ENCODE measurements at regions not wholly inside any gene's neighbourhood (a gene's known extent, or its start where the extent isn't known, plus 50 kb on each side); places are given as distances from the start of the nearest gene placed in this dataset.
"Not testable (repeated sequence)": the region's sequence is repeated elsewhere in the genome, so short reads cannot be mapped to it uniquely, and the experiment has no call there.

DNA sequence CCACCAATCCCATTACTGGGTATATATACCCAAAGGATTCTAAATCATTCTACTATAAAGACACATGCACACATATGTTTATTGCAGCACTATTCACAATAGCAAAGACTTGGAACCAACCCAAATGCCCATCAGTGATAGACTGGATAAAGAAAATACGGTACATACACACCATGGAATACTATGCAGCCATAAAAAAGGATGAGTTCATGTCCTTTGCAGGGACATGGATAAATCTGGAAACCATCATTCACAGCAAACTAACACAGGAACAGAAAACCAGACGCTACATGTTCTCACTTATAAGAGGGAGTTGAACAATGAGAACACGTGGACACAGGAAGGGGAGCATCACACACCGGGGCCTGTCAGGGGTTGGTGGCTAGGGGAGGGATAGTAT, 154.3 kb downstream of the TPBG start:
- H3K27ac Mint-ChIP-seq; H3K4me1 Mint-ChIP-seq; POLR2A ChIA-PET; ATAC-seq; H3K4me3 Mint-ChIP-seq; DNase-seq (ENCODE audit: low spot score); H3K27me3 Mint-ChIP-seq (ENCODE audit: low read depth); CTCF ChIA-PET: not testable (repeated sequence)
- H3K36me3 Mint-ChIP-seq = peaks cover 27% of the 10 kb centered on the region
- H3K9me3 Mint-ChIP-seq = peaks cover 66% of the 10 kb centered on the region

DNA sequence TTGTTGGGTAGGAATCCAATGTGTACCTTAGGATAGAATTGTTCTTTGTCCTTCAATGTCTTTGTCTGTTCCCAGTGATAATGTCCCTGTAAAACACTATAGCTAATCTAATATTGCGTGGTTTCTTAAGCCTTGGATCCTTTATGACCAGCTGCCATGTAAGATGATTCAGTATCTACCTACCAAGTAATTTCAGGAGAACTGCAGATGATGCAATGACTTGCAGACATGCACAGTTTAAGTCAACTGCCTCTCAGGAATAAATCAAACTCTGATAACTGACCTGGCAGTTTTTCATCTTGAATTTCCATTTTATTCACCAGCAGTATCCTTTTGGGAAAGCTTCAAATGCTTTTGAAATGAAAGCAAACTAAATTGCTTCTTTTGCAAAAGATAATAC, 157.8 kb downstream of the TPBG start:
- Mint-ChIP-seq H3K27me3 (ENCODE audit: low read depth) (no peaks in the 10 kb centered on the region), H3K4me3 (no peak overlapping the region), H3K27ac (no peak overlapping the region), H3K9me3 (peaks cover 33% of the 10 kb centered on the region), H3K36me3 (peaks cover 10% of the 10 kb centered on the region), H3K4me1 (peaks cover 5% of the 10 kb centered on the region)
- TF ChIP-seq CREM (CRISPR knock-in tag; IDR thresholded peaks at IDR 0.05) (no peak), CBFB (CRISPR knock-in tag; IDR thresholded peaks at IDR 0.05; ENCODE audit: low read depth) (no peak)
- TF ChIP-seq, protein P1, sequence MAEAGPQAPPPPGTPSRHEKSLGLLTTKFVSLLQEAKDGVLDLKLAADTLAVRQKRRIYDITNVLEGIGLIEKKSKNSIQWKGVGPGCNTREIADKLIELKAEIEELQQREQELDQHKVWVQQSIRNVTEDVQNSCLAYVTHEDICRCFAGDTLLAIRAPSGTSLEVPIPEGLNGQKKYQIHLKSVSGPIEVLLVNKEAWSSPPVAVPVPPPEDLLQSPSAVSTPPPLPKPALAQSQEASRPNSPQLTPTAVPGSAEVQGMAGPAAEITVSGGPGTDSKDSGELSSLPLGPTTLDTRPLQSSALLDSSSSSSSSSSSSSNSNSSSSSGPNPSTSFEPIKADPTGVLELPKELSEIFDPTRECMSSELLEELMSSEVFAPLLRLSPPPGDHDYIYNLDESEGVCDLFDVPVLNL (CRISPR knock-in tag; IDR thresholded peaks at IDR 0.05; ENCODE audit: borderline replicate concordance, low read depth) = no peak
- DNase-seq (ENCODE audit: low spot score) (no peak), ATAC-seq (no peak)
- ChIA-PET CTCF (no interaction called here), POLR2A (no interaction called here)

DNA sequence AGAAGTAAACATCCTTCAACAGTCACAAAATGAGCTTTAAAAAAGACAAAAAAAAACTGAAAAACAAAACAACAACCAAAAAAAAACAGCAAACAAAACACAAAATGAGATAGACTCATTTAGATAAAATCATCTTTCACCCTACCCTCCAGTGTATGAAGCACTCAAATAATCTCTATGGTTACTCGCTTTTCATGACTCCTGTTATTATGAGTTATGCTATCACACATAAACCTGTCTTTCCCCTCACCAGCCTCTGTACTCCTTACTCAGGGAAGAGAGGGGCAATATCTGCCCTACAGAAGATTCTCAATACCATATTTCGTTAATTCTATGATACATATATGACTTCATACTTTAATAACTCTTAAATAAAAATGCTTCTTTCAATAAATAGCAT, 158.2 kb downstream of the TPBG start:
- H3K4me3 Mint-ChIP-seq = no peak overlapping the region
- no peak for ATAC-seq
- H3K27me3 Mint-ChIP-seq (ENCODE audit: low read depth) = no peaks in the 10 kb centered on the region
- ChIA-PET POLR2A (no interaction called here), CTCF (no interaction called here)
- peaks cover 29% of the 10 kb centered on the region for H3K9me3 Mint-ChIP-seq
- peaks cover 7% of the 10 kb centered on the region; the same call in 1 of the 2 replicates for H3K36me3 Mint-ChIP-seq
- peaks cover 5% of the 10 kb centered on the region for H3K4me1 Mint-ChIP-seq
- H3K27ac Mint-ChIP-seq = no peak overlapping the region
- no peak for DNase-seq (ENCODE audit: low spot score)
- TF ChIP-seq FOXK1 (CRISPR knock-in tag; IDR thresholded peaks at IDR 0.05) (no peak), ZNF232 (CRISPR knock-in tag; IDR thresholded peaks at IDR 0.05) (no peak), ZNF317 (CRISPR knock-in tag; IDR thresholded peaks at IDR 0.05; ENCODE audit: borderline replicate concordance, low read depth) (no peak), IRF2 (CRISPR knock-in tag; IDR thresholded peaks at IDR 0.05; ENCODE audit: borderline replicate concordance, low read depth) (no peak), OVOL2 (CRISPR knock-in tag; IDR thresholded peaks at IDR 0.05; ENCODE audit: borderline replicate concordance) (no peak), CBFB (CRISPR knock-in tag; IDR thresholded peaks at IDR 0.05; ENCODE audit: low read depth) (no peak), NR3C1 (CRISPR knock-in tag; conservative IDR thresholded peaks at IDR 0.05; ENCODE audit: low read depth) (no peak), CREM (CRISPR knock-in tag; IDR thresholded peaks at IDR 0.05) (no peak), NFATC4 (CRISPR knock-in tag; IDR thresholded peaks at IDR 0.05) (no peak)
- TF ChIP-seq, protein P2, sequence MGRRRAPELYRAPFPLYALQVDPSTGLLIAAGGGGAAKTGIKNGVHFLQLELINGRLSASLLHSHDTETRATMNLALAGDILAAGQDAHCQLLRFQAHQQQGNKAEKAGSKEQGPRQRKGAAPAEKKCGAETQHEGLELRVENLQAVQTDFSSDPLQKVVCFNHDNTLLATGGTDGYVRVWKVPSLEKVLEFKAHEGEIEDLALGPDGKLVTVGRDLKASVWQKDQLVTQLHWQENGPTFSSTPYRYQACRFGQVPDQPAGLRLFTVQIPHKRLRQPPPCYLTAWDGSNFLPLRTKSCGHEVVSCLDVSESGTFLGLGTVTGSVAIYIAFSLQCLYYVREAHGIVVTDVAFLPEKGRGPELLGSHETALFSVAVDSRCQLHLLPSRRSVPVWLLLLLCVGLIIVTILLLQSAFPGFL (CRISPR knock-in tag; IDR thresholded peaks at IDR 0.05; ENCODE audit: borderline replicate concordance) = no peak
- TF ChIP-seq, protein P3, sequence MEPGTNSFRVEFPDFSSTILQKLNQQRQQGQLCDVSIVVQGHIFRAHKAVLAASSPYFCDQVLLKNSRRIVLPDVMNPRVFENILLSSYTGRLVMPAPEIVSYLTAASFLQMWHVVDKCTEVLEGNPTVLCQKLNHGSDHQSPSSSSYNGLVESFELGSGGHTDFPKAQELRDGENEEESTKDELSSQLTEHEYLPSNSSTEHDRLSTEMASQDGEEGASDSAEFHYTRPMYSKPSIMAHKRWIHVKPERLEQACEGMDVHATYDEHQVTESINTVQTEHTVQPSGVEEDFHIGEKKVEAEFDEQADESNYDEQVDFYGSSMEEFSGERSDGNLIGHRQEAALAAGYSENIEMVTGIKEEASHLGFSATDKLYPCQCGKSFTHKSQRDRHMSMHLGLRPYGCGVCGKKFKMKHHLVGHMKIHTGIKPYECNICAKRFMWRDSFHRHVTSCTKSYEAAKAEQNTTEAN (CRISPR knock-in tag; IDR thresholded peaks at IDR 0.05) = no peak
- TF ChIP-seq, protein P4, sequence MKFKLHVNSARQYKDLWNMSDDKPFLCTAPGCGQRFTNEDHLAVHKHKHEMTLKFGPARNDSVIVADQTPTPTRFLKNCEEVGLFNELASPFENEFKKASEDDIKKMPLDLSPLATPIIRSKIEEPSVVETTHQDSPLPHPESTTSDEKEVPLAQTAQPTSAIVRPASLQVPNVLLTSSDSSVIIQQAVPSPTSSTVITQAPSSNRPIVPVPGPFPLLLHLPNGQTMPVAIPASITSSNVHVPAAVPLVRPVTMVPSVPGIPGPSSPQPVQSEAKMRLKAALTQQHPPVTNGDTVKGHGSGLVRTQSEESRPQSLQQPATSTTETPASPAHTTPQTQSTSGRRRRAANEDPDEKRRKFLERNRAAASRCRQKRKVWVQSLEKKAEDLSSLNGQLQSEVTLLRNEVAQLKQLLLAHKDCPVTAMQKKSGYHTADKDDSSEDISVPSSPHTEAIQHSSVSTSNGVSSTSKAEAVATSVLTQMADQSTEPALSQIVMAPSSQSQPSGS (CRISPR knock-in tag; IDR thresholded peaks at IDR 0.05; ENCODE audit: borderline replicate concordance, low read depth) = no peak
- TF ChIP-seq, protein P5, sequence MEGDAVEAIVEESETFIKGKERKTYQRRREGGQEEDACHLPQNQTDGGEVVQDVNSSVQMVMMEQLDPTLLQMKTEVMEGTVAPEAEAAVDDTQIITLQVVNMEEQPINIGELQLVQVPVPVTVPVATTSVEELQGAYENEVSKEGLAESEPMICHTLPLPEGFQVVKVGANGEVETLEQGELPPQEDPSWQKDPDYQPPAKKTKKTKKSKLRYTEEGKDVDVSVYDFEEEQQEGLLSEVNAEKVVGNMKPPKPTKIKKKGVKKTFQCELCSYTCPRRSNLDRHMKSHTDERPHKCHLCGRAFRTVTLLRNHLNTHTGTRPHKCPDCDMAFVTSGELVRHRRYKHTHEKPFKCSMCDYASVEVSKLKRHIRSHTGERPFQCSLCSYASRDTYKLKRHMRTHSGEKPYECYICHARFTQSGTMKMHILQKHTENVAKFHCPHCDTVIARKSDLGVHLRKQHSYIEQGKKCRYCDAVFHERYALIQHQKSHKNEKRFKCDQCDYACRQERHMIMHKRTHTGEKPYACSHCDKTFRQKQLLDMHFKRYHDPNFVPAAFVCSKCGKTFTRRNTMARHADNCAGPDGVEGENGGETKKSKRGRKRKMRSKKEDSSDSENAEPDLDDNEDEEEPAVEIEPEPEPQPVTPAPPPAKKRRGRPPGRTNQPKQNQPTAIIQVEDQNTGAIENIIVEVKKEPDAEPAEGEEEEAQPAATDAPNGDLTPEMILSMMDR (IDR thresholded peaks at IDR 0.05) = no peak
- TF ChIP-seq, protein P6, sequence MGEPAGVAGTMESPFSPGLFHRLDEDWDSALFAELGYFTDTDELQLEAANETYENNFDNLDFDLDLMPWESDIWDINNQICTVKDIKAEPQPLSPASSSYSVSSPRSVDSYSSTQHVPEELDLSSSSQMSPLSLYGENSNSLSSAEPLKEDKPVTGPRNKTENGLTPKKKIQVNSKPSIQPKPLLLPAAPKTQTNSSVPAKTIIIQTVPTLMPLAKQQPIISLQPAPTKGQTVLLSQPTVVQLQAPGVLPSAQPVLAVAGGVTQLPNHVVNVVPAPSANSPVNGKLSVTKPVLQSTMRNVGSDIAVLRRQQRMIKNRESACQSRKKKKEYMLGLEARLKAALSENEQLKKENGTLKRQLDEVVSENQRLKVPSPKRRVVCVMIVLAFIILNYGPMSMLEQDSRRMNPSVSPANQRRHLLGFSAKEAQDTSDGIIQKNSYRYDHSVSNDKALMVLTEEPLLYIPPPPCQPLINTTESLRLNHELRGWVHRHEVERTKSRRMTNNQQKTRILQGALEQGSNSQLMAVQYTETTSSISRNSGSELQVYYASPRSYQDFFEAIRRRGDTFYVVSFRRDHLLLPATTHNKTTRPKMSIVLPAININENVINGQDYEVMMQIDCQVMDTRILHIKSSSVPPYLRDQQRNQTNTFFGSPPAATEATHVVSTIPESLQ (CRISPR knock-in tag; IDR thresholded peaks at IDR 0.05) = no peak
- TF ChIP-seq, protein P7, sequence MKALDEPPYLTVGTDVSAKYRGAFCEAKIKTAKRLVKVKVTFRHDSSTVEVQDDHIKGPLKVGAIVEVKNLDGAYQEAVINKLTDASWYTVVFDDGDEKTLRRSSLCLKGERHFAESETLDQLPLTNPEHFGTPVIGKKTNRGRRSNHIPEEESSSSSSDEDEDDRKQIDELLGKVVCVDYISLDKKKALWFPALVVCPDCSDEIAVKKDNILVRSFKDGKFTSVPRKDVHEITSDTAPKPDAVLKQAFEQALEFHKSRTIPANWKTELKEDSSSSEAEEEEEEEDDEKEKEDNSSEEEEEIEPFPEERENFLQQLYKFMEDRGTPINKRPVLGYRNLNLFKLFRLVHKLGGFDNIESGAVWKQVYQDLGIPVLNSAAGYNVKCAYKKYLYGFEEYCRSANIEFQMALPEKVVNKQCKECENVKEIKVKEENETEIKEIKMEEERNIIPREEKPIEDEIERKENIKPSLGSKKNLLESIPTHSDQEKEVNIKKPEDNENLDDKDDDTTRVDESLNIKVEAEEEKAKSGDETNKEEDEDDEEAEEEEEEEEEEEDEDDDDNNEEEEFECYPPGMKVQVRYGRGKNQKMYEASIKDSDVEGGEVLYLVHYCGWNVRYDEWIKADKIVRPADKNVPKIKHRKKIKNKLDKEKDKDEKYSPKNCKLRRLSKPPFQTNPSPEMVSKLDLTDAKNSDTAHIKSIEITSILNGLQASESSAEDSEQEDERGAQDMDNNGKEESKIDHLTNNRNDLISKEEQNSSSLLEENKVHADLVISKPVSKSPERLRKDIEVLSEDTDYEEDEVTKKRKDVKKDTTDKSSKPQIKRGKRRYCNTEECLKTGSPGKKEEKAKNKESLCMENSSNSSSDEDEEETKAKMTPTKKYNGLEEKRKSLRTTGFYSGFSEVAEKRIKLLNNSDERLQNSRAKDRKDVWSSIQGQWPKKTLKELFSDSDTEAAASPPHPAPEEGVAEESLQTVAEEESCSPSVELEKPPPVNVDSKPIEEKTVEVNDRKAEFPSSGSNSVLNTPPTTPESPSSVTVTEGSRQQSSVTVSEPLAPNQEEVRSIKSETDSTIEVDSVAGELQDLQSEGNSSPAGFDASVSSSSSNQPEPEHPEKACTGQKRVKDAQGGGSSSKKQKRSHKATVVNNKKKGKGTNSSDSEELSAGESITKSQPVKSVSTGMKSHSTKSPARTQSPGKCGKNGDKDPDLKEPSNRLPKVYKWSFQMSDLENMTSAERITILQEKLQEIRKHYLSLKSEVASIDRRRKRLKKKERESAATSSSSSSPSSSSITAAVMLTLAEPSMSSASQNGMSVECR (CRISPR knock-in tag; IDR thresholded peaks at IDR 0.05; ENCODE audit: borderline replicate concordance) = no peak
- TF ChIP-seq, protein P8, sequence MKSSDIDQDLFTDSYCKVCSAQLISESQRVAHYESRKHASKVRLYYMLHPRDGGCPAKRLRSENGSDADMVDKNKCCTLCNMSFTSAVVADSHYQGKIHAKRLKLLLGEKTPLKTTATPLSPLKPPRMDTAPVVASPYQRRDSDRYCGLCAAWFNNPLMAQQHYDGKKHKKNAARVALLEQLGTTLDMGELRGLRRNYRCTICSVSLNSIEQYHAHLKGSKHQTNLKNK (CRISPR knock-in tag; IDR thresholded peaks at IDR 0.05) = no peak
